ENCODE measurements at regions not wholly inside any gene's neighbourhood (a gene's known extent, or its start where the extent isn't known, plus 50 kb on each side); places are given as distances from the start of the nearest gene placed in this dataset.

DNA sequence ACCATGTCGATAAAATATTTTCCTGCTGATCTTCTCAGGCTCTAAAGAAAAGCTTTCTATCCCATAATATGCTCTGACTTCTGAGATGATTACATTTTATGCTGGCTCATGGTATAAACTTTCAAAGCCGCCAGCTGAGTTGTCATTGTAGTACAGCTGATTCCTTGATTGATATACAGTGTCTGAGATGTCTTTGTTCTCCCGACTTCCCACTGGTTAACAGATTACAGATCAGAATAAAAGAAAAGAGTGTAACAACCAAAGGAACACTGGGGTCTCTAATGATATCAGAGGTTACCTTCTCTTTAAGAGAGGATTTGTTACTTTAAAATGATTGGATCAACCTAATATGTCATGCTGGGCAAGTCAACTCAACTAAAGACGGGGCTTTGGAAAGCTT lies 485.4 kb upstream of the LRRC7 start:
- TF ChIP-seq EZH2phosphoT487 (IDR thresholded peaks at IDR 0.05; ENCODE audit: insufficient read depth, low read depth) (no peak), EZH2 (IDR thresholded peaks at IDR 0.05; ENCODE audit: insufficient read depth, poor library complexity, severe bottlenecking) (no peak)

Data from GM23248 (cell line).